Tibial nerve (tissue), 4 donors: ENCODE measurements at regions not wholly inside any gene's neighbourhood (a gene's known extent, or its start where the extent isn't known, plus 50 kb on each side); places are given as distances from the start of the nearest gene placed in this dataset.
"Not testable (repeated sequence)": the region's sequence is repeated elsewhere in the genome, so short reads cannot be mapped to it uniquely, and the experiment has no call there.

Experiments used
- DNase-seq, 2 donors: peaks; one replicate each; pipeline ENCODE4 v3.0.0-alpha.2; 2019; ENCODE audit warnings: low spot score in 2 of 2
- H3K27ac ChIP-seq, 4 donors: fragments of 200-600 bp; sonication (generic) in 3 of 4; one replicate each; pipeline ENCODE4 v1.5.1; 2017 to 2019; ENCODE audit warnings: mild to moderate bottlenecking in 1 of 4
- H3K27me3 ChIP-seq, 2 donors: fragments of 200-600 bp; sonication (generic) in 1 of 2; one replicate each; pipeline versions ENCODE4 v1.5.1 to v1.6.0; 2017 to 2019
- H3K36me3 ChIP-seq, 3 donors: fragments of 200-600 bp; sonication (generic); one replicate each; pipeline ENCODE4 v1.5.1; 2018 to 2019
- H3K4me1 ChIP-seq, 4 donors: fragments of 200-600 bp; sonication (generic) in 3 of 4; one replicate each; pipeline ENCODE4 v1.5.1; 2017 to 2019
- H3K4me3 ChIP-seq, 4 donors: fragments of 200-600 bp; sonication (generic) in 3 of 4; one replicate each; pipeline ENCODE4 v1.5.1; 2017 to 2019; ENCODE audit warnings: mild to moderate bottlenecking in 1 of 4, moderate library complexity in 1 of 4
- H3K9me3 ChIP-seq, 4 donors: fragments of 200-600 bp; sonication (generic) in 3 of 4; one replicate each; pipeline ENCODE4 v1.5.1; 2017 to 2019
- CTCF ChIP-seq, 5 experiments: fragments of 200-600 bp in 3 of 5; fragments of 450-650 bp in 2 of 5; sonication (generic) in 3 of 5; IDR thresholded peaks; one replicate each; pipeline ENCODE4 v1.5.1; 2016 to 2019; ENCODE audit warnings: antibody characterized with exemption in 5 of 5, mild to moderate bottlenecking in 3 of 5, moderate library complexity in 2 of 5
- EP300 ChIP-seq, 2 donors: sonication (generic); formaldehyde crosslinking; IDR thresholded peaks; one replicate each; pipeline ENCODE4 v1.6.1; 2017; ENCODE audit warnings: antibody characterized with exemption in 2 of 2, mild to moderate bottlenecking in 1 of 2
- POLR2A ChIP-seq, 2 donors: fragments of 450-650 bp; IDR thresholded peaks; one replicate each; pipeline ENCODE4 v1.6.1; 2017; ENCODE audit warnings: antibody characterized with exemption in 2 of 2, mild to moderate bottlenecking in 2 of 2, moderate library complexity in 2 of 2
- WGBS, 2 donors: methylation state at CpG; one replicate each; pipeline ENCODE4 v1.1.5; 2018; 5-methylcytosine and 5-hydroxymethylcytosine counted together

DNA sequence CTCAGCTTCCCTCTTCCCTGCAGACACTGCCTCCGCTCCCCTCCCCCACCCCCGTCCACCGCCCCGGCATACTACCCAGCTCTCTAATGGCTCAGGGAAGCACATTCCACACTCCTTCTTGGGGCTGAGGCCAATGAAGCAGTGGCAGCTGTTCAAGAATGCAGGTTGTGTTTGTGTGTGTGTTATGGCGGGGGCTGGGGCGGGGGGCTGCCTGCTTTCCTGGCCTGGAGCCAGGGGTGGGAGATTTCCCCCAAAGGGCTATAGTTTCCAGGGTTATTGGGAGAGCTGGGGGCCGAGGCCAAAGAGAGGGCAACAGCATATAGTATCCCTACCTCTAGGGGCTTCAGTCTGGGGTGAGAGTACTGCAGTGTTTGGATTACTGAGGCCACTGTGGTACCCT is 149.4 kb downstream of the EFNB1 start:
- Histone ChIP-seq H3K4me3 (no peak overlapping the region), H3K27ac (peak overlapping the region in 2 of 4 donors; percentile 39 to 41), H3K4me1 (peaks cover 0 to 16% (median 0%) of the 10 kb centered on the region in 4 donors), H3K9me3 (peaks cover 0 to 15% (median 0%) of the 10 kb centered on the region in 4 donors), H3K36me3 (no peaks in the 10 kb centered on the region), H3K27me3 (no peaks in the 10 kb centered on the region)
- 11 to 36% methylated on average over 4 to 7 of the region's 7 CpGs for WGBS, 2 donors
- TF ChIP-seq EP300 (IDR thresholded peaks at IDR 0.05) = no peak
- TF ChIP-seq CTCF (IDR thresholded peaks at IDR 0.05) = no peak
- TF ChIP-seq POLR2A (IDR thresholded peaks at IDR 0.05) = no peak
- no peak for DNase-seq

DNA sequence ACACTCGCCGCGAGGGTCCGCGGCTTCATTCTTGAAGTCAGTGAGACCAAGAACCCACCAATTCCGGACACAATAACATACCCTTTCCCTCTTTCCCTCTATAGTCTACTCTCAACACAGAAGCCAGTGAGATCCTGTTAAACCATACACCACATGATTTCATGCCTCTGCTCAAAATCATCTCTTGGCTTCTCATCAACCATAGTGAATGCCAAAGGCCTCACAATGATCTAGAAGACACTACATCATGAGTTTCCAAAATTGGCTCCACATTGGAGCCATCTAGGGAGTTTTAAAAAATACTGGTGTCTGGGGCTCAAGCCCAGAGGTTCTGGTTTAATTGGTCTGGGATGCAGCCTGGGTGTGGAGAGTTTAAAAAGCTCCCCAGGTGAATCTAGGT is 124.5 kb downstream of the EFNB1 start:
- Histone ChIP-seq H3K9me3 (no peaks in the 10 kb centered on the region), H3K4me3 (no peak overlapping the region), H3K4me1 (no peaks in the 10 kb centered on the region), H3K36me3 (no peaks in the 10 kb centered on the region), H3K27me3 (no peaks in the 10 kb centered on the region), H3K27ac (no peak overlapping the region)
- TF ChIP-seq POLR2A (IDR thresholded peaks at IDR 0.05) = no peak
- TF ChIP-seq CTCF (IDR thresholded peaks at IDR 0.05) = no peak
- TF ChIP-seq EP300 (IDR thresholded peaks at IDR 0.05) = no peak
- no peak for DNase-seq
- WGBS, 2 donors = 95 to 98% methylated on average over 6 of the region's 6 CpGs

GRCh38 chrX:68951942-68952619 is 123.3 kb downstream of the EFNB1 start:
- H3K4me3 ChIP-seq, DNase-seq, H3K27ac ChIP-seq, H3K4me1 ChIP-seq, H3K36me3 ChIP-seq, H3K9me3 ChIP-seq, H3K27me3 ChIP-seq: not testable (repeated sequence)
- WGBS, 2 donors = 82 to 92% methylated on average over 11 to 19 of the region's 32 CpGs

GRCh38 chrX:68950937-68951336 is 122.1 kb downstream of the EFNB1 start:
- WGBS, 2 donors = 49 to 58% methylated on average over 2 of the region's 2 CpGs
- H3K4me1 ChIP-seq = no peaks in the 10 kb centered on the region
- peaks cover 0 to 14% of the 10 kb centered on the region in 2 donors for H3K27me3 ChIP-seq
- no peaks in the 10 kb centered on the region for H3K36me3 ChIP-seq
- TF ChIP-seq POLR2A (IDR thresholded peaks at IDR 0.05) = no peak
- no peak for TF ChIP-seq CTCF (IDR thresholded peaks at IDR 0.05)
- TF ChIP-seq EP300 (IDR thresholded peaks at IDR 0.05) = no peak
- H3K9me3 ChIP-seq = no peaks in the 10 kb centered on the region
- no peak overlapping the region for H3K4me3 ChIP-seq
- DNase-seq = no peak
- no peak overlapping the region for H3K27ac ChIP-seq

DNA sequence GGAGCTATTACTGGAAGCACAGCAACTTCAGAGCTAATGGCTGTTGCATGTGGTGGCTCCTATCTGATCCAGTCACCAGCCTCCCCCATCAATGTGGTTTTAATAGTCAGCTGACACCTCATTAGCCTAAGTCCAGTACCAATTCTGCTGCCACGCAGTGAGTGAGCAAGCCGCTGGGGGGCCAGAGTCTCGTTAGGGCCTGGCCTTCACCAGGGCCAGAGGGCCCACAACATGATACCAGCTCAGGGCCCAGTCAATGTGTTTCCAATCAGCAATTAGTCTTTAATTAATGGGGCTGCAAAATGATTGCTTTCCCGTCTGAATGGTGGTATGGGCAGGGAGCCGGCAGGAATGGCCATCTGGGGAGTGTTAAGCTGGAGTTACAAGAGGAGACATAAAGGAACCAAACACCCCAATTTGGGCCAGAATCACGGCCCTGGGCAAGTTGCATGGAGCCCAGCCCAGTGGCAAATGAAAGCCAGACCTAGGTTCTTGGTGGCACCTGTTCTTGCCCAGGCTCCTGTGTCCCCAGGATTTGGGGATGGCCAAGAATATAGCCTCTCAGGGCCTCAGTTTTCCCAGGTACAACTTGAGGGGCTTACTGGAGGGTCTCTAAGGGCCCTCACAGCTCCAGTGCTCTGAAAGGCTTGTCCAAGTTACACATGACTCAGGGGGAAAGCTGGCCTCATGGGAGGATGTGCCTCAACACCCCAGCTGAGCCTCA is 119.2 kb downstream of the EFNB1 start:
- DNase-seq = no peak
- H3K27ac ChIP-seq = no peak overlapping the region
- peaks cover 0 to 14% of the 10 kb centered on the region in 2 donors for H3K27me3 ChIP-seq
- no peaks in the 10 kb centered on the region for H3K9me3 ChIP-seq
- no peaks in the 10 kb centered on the region for H3K36me3 ChIP-seq
- no peak overlapping the region for H3K4me3 ChIP-seq
- WGBS, 2 donors = 75 to 90% methylated on average over 6 of the region's 6 CpGs
- H3K4me1 ChIP-seq = no peaks in the 10 kb centered on the region
- no peak for TF ChIP-seq POLR2A (IDR thresholded peaks at IDR 0.05)
- no peak for TF ChIP-seq EP300 (IDR thresholded peaks at IDR 0.05)

GRCh38 chrX:68945603-68946228 is 116.9 kb downstream of the EFNB1 start:
- Histone ChIP-seq H3K36me3 (no peaks in the 10 kb centered on the region), H3K4me3 (no peak overlapping the region), H3K4me1 (no peaks in the 10 kb centered on the region), H3K27me3 (peaks cover 0 to 19% of the 10 kb centered on the region in 2 donors), H3K9me3 (no peaks in the 10 kb centered on the region), H3K27ac (no peak overlapping the region)
- TF ChIP-seq EP300 (IDR thresholded peaks at IDR 0.05) (no peak), POLR2A (IDR thresholded peaks at IDR 0.05) (no peak), CTCF (IDR thresholded peaks at IDR 0.05) (no peak)
- DNase-seq = no peak
- 78 to 84% methylated on average over 7 to 10 of the region's 10 CpGs for WGBS, 2 donors
